GM12891 (cell line): ENCODE measurements at regions not wholly inside any gene's neighbourhood (a gene's known extent, or its start where the extent isn't known, plus 50 kb on each side); places are given as distances from the start of the nearest gene placed in this dataset.

Source experiments
- PAX5 ChIP-seq: IDR thresholded peaks from 2 replicates; pipeline ENCODE4 v1.6.1; 2011; ENCODE audit warnings: low read length, moderate library complexity, mild to moderate bottlenecking; ENCODE audit not compliant: insufficient read depth, severe bottlenecking
- POLR2A ChIP-seq: IDR thresholded peaks from 2 replicates; pipeline ENCODE4 v1.6.1; 2011; ENCODE audit warnings: low read depth, low read length, control low read depth
- POLR2AphosphoS5 ChIP-seq: IDR thresholded peaks from 2 replicates; pipeline ENCODE4 v1.6.1; 2011; ENCODE audit warnings: low read depth, low read length, control low read depth
- TAF1 ChIP-seq: IDR thresholded peaks from 2 replicates; pipeline ENCODE4 v1.6.1; 2011; ENCODE audit warnings: low read depth, low read length, control low read depth

- TF ChIP-seq POLR2AphosphoS5, result no peak
- no peak for TF ChIP-seq POLR2A
- no peak for TF ChIP-seq TAF1
- TF ChIP-seq PAX5, result no peak
These were observed 127.8 kb downstream of the MAGEE1 start for GRCh38 chrX:76555269-76555668.
